Suprapubic skin (tissue), 4 donors: ENCODE measurements at regions not wholly inside any gene's neighbourhood (a gene's known extent, or its start where the extent isn't known, plus 50 kb on each side); places are given as distances from the start of the nearest gene placed in this dataset.
"Not testable (repeated sequence)": the region's sequence is repeated elsewhere in the genome, so short reads cannot be mapped to it uniquely, and the experiment has no call there.

ENCODE experiments used
- DNase-seq, 2 donors: peaks; one replicate each; pipeline ENCODE4 v3.0.0-alpha.2; 2019; ENCODE audit warnings: low spot score in 2 of 2
- H3K27ac ChIP-seq: fragments of 200-600 bp; sonication (generic); one replicate; pipeline ENCODE4 v1.5.1; 2019
- H3K27me3 ChIP-seq: fragments of 200-600 bp; sonication (generic); one replicate; pipeline ENCODE4 v1.5.1; 2019
- H3K36me3 ChIP-seq: fragments of 200-600 bp; sonication (generic); one replicate; pipeline ENCODE4 v1.5.1; 2019
- H3K4me1 ChIP-seq: fragments of 200-600 bp; sonication (generic); one replicate; pipeline ENCODE4 v1.5.1; 2019
- H3K4me3 ChIP-seq: fragments of 200-600 bp; sonication (generic); one replicate; pipeline ENCODE4 v1.5.1; 2019; ENCODE audit warnings: mild to moderate bottlenecking
- H3K9me3 ChIP-seq: fragments of 200-600 bp; sonication (generic); one replicate; pipeline ENCODE4 v1.5.1; 2019
- EP300 ChIP-seq: sonication (generic); formaldehyde crosslinking; IDR thresholded peaks from one replicate; pipeline ENCODE4 v1.6.1; 2017; ENCODE audit warnings: antibody characterized with exemption
- POLR2A ChIP-seq, 2 donors: fragments of 450-650 bp; IDR thresholded peaks; one replicate each; pipeline ENCODE4 v1.6.1; 2017; ENCODE audit warnings: antibody characterized with exemption in 2 of 2, mild to moderate bottlenecking in 2 of 2, moderate library complexity in 2 of 2
- POLR2AphosphoS5 ChIP-seq, 3 donors: sonication (generic); formaldehyde crosslinking; IDR thresholded peaks; one replicate each; pipeline ENCODE4 v1.6.1; 2017; ENCODE audit warnings: antibody characterized with exemption in 3 of 3
- WGBS: methylation state at CpG from one replicate; pipeline ENCODE4 v1.1.5; 2018; 5-methylcytosine and 5-hydroxymethylcytosine counted together
- TF ChIP-seq, protein P1 (sequence below), 2 donors: fragments of 200-600 bp in 1 of 2; fragments of 450-650 bp in 1 of 2; sonication (generic) in 1 of 2; IDR thresholded peaks; one replicate each; pipeline ENCODE4 v1.5.1; 2016 to 2019; ENCODE audit warnings: antibody characterized with exemption in 2 of 2, mild to moderate bottlenecking in 1 of 2, moderate library complexity in 1 of 2

DNA sequence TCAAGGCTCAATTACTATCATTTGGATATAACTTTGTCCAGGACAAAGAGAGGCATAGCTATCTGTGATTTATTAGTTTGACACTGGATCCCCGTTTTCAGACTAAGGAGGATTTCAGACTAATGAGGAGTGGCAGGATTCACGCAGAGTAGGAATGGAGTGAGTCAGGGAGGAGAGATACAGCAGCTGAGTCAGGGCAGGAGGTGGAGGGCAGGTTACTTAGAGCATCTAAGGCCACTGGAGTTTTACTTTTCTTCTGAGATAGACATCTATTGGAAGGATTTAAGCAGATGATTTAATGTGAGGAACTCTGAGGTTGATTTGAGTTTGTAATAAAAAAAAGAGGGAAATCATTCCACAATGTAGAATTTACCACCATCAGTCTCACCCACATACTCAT is 110.6 kb downstream of the RPIA start:
- WGBS: 29% methylated on average over 2 of the region's 2 CpGs
- H3K36me3 ChIP-seq, H3K4me1 ChIP-seq, H3K4me3 ChIP-seq, DNase-seq, H3K27ac ChIP-seq, H3K9me3 ChIP-seq, H3K27me3 ChIP-seq: not testable (repeated sequence)

- DNase-seq: no peak
- H3K27me3 ChIP-seq: no peaks in the 10 kb centered on the region
- no peaks in the 10 kb centered on the region for H3K4me1 ChIP-seq
- TF ChIP-seq, protein P1, sequence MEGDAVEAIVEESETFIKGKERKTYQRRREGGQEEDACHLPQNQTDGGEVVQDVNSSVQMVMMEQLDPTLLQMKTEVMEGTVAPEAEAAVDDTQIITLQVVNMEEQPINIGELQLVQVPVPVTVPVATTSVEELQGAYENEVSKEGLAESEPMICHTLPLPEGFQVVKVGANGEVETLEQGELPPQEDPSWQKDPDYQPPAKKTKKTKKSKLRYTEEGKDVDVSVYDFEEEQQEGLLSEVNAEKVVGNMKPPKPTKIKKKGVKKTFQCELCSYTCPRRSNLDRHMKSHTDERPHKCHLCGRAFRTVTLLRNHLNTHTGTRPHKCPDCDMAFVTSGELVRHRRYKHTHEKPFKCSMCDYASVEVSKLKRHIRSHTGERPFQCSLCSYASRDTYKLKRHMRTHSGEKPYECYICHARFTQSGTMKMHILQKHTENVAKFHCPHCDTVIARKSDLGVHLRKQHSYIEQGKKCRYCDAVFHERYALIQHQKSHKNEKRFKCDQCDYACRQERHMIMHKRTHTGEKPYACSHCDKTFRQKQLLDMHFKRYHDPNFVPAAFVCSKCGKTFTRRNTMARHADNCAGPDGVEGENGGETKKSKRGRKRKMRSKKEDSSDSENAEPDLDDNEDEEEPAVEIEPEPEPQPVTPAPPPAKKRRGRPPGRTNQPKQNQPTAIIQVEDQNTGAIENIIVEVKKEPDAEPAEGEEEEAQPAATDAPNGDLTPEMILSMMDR (IDR thresholded peaks at IDR 0.05): no peak
- no peak for TF ChIP-seq POLR2A (IDR thresholded peaks at IDR 0.05)
- TF ChIP-seq POLR2AphosphoS5 (IDR thresholded peaks at IDR 0.05): no peak
- TF ChIP-seq EP300: no peak
- H3K4me3 ChIP-seq: no peak overlapping the region
- WGBS: 72% methylated on average over 4 of the region's 5 CpGs
- no peak overlapping the region for H3K27ac ChIP-seq
- H3K9me3 ChIP-seq: no peaks in the 10 kb centered on the region
- no peaks in the 10 kb centered on the region for H3K36me3 ChIP-seq
These were observed 115.9 kb downstream of the RPIA start for GRCh38 chr2:88807237-88807962.

GRCh38 chr2:88808083-88808482 is 116.6 kb downstream of the RPIA start:
- Histone ChIP-seq H3K36me3 (no peaks in the 10 kb centered on the region), H3K4me1 (no peaks in the 10 kb centered on the region), H3K4me3 (no peak overlapping the region), H3K9me3 (no peaks in the 10 kb centered on the region), H3K27me3 (no peaks in the 10 kb centered on the region), H3K27ac (no peak overlapping the region)
- WGBS: 46% methylated on average over 3 of the region's 3 CpGs
- TF ChIP-seq EP300: no peak
- TF ChIP-seq POLR2A (IDR thresholded peaks at IDR 0.05): no peak
- TF ChIP-seq POLR2AphosphoS5 (IDR thresholded peaks at IDR 0.05): no peak
- TF ChIP-seq, protein P1 (IDR thresholded peaks at IDR 0.05): no peak
- DNase-seq: no peak

- no peaks in the 10 kb centered on the region for H3K9me3 ChIP-seq
- H3K27ac ChIP-seq: no peak overlapping the region
- no peaks in the 10 kb centered on the region for H3K27me3 ChIP-seq
- no peaks in the 10 kb centered on the region for H3K36me3 ChIP-seq
- H3K4me1 ChIP-seq: no peaks in the 10 kb centered on the region
- TF ChIP-seq EP300: no peak
- TF ChIP-seq POLR2AphosphoS5 (IDR thresholded peaks at IDR 0.05): no peak
- no peak for TF ChIP-seq POLR2A (IDR thresholded peaks at IDR 0.05)
- TF ChIP-seq, protein P1 (IDR thresholded peaks at IDR 0.05): no peak
- H3K4me3 ChIP-seq: no peak overlapping the region
- no peak for DNase-seq
- WGBS: 70% methylated on average over 1 of the region's 1 CpG
These were observed 117.2 kb downstream of the RPIA start for GRCh38 chr2:88808652-88809051.

- H3K4me3 ChIP-seq: no peak overlapping the region
- DNase-seq: no peak
- H3K36me3 ChIP-seq: no peaks in the 10 kb centered on the region
- H3K4me1 ChIP-seq: no peaks in the 10 kb centered on the region
- no peaks in the 10 kb centered on the region for H3K9me3 ChIP-seq
- WGBS: 81% methylated on average over 6 of the region's 6 CpGs
- TF ChIP-seq EP300: no peak
- no peak for TF ChIP-seq POLR2AphosphoS5 (IDR thresholded peaks at IDR 0.05)
- TF ChIP-seq, protein P1 (IDR thresholded peaks at IDR 0.05): no peak
- no peak for TF ChIP-seq POLR2A (IDR thresholded peaks at IDR 0.05)
- no peak overlapping the region for H3K27ac ChIP-seq
- H3K27me3 ChIP-seq: no peaks in the 10 kb centered on the region
These were observed 117.7 kb downstream of the RPIA start for GRCh38 chr2:88809216-88809615.

DNA sequence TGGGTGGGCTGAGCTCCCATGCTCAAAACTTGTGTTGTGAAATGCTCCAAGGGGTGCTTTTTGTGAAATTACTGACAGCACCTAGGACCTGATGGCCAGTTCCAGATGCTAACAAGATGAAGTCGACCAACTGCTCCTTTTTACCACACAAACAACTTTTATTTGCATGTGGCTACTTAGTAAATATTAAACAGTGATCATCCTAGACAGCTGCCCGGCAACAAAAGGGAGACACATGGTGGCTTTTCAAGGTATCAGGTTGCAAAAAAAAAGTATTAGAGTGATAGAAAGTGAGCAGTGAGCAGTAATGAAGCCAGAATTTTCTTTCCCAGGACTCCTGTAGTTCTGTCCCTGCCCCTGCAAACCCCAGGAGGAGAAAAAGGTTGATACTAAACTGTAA is 118.5 kb downstream of the RPIA start:
- H3K4me1 ChIP-seq: no peaks in the 10 kb centered on the region
- 44% methylated on average over 2 of the region's 2 CpGs for WGBS
- no peaks in the 10 kb centered on the region for H3K9me3 ChIP-seq
- no peak overlapping the region for H3K27ac ChIP-seq
- no peaks in the 10 kb centered on the region for H3K36me3 ChIP-seq
- TF ChIP-seq POLR2AphosphoS5 (IDR thresholded peaks at IDR 0.05): no peak
- no peak for TF ChIP-seq EP300
- no peak for TF ChIP-seq POLR2A (IDR thresholded peaks at IDR 0.05)
- no peak overlapping the region for H3K4me3 ChIP-seq
- H3K27me3 ChIP-seq: no peaks in the 10 kb centered on the region
- no peak for DNase-seq
